Endothelial cell of umbilical vein (primary cell): ENCODE measurements at regions not wholly inside any gene's neighbourhood (a gene's known extent, or its start where the extent isn't known, plus 50 kb on each side); places are given as distances from the start of the nearest gene placed in this dataset.

ENCODE experiments used
- BruUV-seq: library from RNA; stranded (reverse); fragments of 400-500 nt; replicated peaks from 2 replicates; lab custom pipeline; 2021; lab: Mats Ljungman, UMichigan
- CTCF ChIA-PET: fragments of 300-600, 350-600 bp; sonication (Branson Sonifier 250); formaldehyde crosslinking; loops from one replicate; lab custom pipeline; 2021; ENCODE audit warnings: antibody characterized with exemption, inconsistent platforms; lab: Charles Lee
- POLR2A ChIA-PET: fragments of 300-600, 350-600 bp; sonication (Branson Sonifier 250); formaldehyde crosslinking; loops from one replicate; lab custom pipeline; 2021; ENCODE audit warnings: antibody characterized with exemption, inconsistent platforms; lab: Charles Lee
- DNase-seq: peaks from one replicate; pipeline ENCODE4 v3.0.0-alpha.2; 2011; ENCODE audit warnings: low read depth, low spot score
- FAIRE-seq: peaks from 2 replicates; lab custom pipeline; 2011; peaks lifted over from hg19 to GRCh38; lab: Jason Lieb, UNC
- H2AFZ ChIP-seq: 2 replicates; pipeline ENCODE4 v1.6.0; 2012; ENCODE audit warnings: low read depth, low read length, control low read depth, inconsistent platforms
- H3K27ac ChIP-seq: 2 replicates; pipeline ENCODE4 v1.5.1; 2011; ENCODE audit warnings: low read depth, mild to moderate bottlenecking, control low read depth, low read length, moderate library complexity; ENCODE audit not compliant: insufficient read depth
- H3K27me3 ChIP-seq, 2 experiments: 2 replicates each; pipeline versions ENCODE4 v1.6.0 to v1.6.1; 2011; ENCODE audit warnings: low read length in 2 of 2, mixed read lengths in 1 of 2; ENCODE audit not compliant: control insufficient read depth in 2 of 2, insufficient read depth in 2 of 2
- H3K36me3 ChIP-seq, 2 experiments: 2 replicates in 1 of 2; 3 replicates in 1 of 2; pipeline ENCODE4 v1.5.1; 2011; ENCODE audit warnings: low read length in 2 of 2, mild to moderate bottlenecking in 1 of 2, moderate library complexity in 1 of 2; ENCODE audit not compliant: control insufficient read depth in 2 of 2, insufficient read depth in 2 of 2; ENCODE audit errors: extremely low read depth in 1 of 2
- H3K4me1 ChIP-seq: 3 replicates; pipeline ENCODE4 v1.5.1; 2011; ENCODE audit warnings: mild to moderate bottlenecking, low read length; ENCODE audit not compliant: control insufficient read depth, insufficient read depth; ENCODE audit errors: extremely low read depth
- H3K4me2 ChIP-seq: 2 replicates; pipeline ENCODE4 v1.6.1; 2011; ENCODE audit warnings: low read length, control low read depth, mixed read lengths; ENCODE audit not compliant: insufficient read depth
- H3K4me3 ChIP-seq, 3 experiments: fragments of 200-600 bp in 1 of 3; sonication (generic), shearing (Covaris generic) in 1 of 3; replicated peaks in 1 of 3; 2 replicates each; pipeline ENCODE4 v1.5.1; 2011 to 2016; ENCODE audit warnings: control low read depth in 3 of 3, low read length in 3 of 3, mild to moderate bottlenecking in 2 of 3, inconsistent platforms in 1 of 3, low read depth in 1 of 3, moderate library complexity in 1 of 3; ENCODE audit not compliant: insufficient read depth in 1 of 3
- H3K79me2 ChIP-seq: 2 replicates; pipeline ENCODE4 v1.6.0; 2012; ENCODE audit warnings: low read length, inconsistent platforms; ENCODE audit not compliant: control insufficient read depth, insufficient read depth
- H3K9ac ChIP-seq: replicated peaks from 2 replicates; pipeline ENCODE3; 2011; ENCODE audit warnings: low read length, control low read depth; ENCODE audit not compliant: insufficient read depth; ENCODE audit errors: extremely low read depth
- H3K9me1 ChIP-seq: replicated peaks from 3 replicates; pipeline ENCODE4 v1.6.0; 2011; ENCODE audit warnings: mild to moderate bottlenecking, low read length; ENCODE audit not compliant: control insufficient read depth, insufficient read depth; ENCODE audit errors: extremely low read depth
- H3K9me3 ChIP-seq: replicated peaks from 2 replicates; pipeline ENCODE4 v1.5.1; 2012; ENCODE audit warnings: low read length, inconsistent platforms; ENCODE audit not compliant: control insufficient read depth, insufficient read depth
- H4K20me1 ChIP-seq: replicated peaks from 2 replicates; pipeline ENCODE3; 2011; ENCODE audit warnings: mild to moderate bottlenecking, low read length; ENCODE audit not compliant: control insufficient read depth, insufficient read depth; ENCODE audit errors: extremely low read depth
- CTCF ChIP-seq, 2 donors: IDR thresholded peaks; 1 replicate in 1 of 2; 2 replicates in 1 of 2; pipeline ENCODE4 v1.5.1; 2011; ENCODE audit warnings: low read length in 2 of 2, mild to moderate bottlenecking in 2 of 2, moderate library complexity in 2 of 2, control low read depth in 1 of 2, inconsistent platforms in 1 of 2, low read depth in 1 of 2; ENCODE audit not compliant: insufficient read depth in 1 of 2; ENCODE audit errors: extremely low read depth in 1 of 2
- EZH2 ChIP-seq: IDR thresholded peaks from 2 replicates; pipeline ENCODE4 v1.6.1; 2012; ENCODE audit warnings: borderline replicate concordance, low read depth, mild to moderate bottlenecking, moderate library complexity, low read length, inconsistent platforms; ENCODE audit not compliant: severe bottlenecking
- FOS ChIP-seq: IDR thresholded peaks from 2 replicates; pipeline ENCODE4 v1.6.1; 2011; ENCODE audit warnings: mild to moderate bottlenecking, low read length, moderate library complexity, borderline replicate concordance; ENCODE audit not compliant: insufficient read depth
- GATA2 ChIP-seq: IDR thresholded peaks from 2 replicates; pipeline ENCODE4 v1.7.0; 2011; ENCODE audit warnings: low read depth, mild to moderate bottlenecking, moderate library complexity, mixed read lengths, low read length; ENCODE audit not compliant: insufficient read length, insufficient read depth
- JUN ChIP-seq: IDR thresholded peaks from 2 replicates; pipeline ENCODE4 v1.6.1; 2011; ENCODE audit warnings: borderline replicate concordance, low read depth; ENCODE audit not compliant: insufficient read length, insufficient read depth
- MYC ChIP-seq: IDR thresholded peaks from one replicate; pipeline ENCODE4 v1.6.1; 2011; ENCODE audit warnings: mild to moderate bottlenecking, low read depth, low read length
- POLR2A ChIP-seq: IDR thresholded peaks from 2 replicates; pipeline ENCODE4 v1.6.1; 2012; ENCODE audit warnings: low read depth, mild to moderate bottlenecking, control low read depth, low read length
- POLR2AphosphoS5 ChIP-seq: IDR thresholded peaks from 2 replicates; pipeline ENCODE4 v1.6.1; 2012; ENCODE audit warnings: low read depth, mild to moderate bottlenecking, control low read depth, low read length, moderate library complexity; ENCODE audit not compliant: insufficient read depth
- dilution Hi-C: fragments of 300-500 bp; cut with MboI; formaldehyde crosslinking; loops from one replicate; pipeline ENCODE4 v1.15.0; 2019; ENCODE audit warnings: low sequenced_read_pairs; ENCODE audit not compliant: extremely low pct_ligation_motif_present
- intact Hi-C: fragments of 100-400 bp; cut with micrococcal nuclease; formaldehyde crosslinking; loops from one replicate; pipeline ENCODE4 v1.10.0; 2022
- TF ChIP-seq, protein P1 (sequence below): IDR thresholded peaks from 2 replicates; pipeline ENCODE4 v1.6.1; 2011; ENCODE audit not compliant: insufficient read depth, insufficient read length

- Histone ChIP-seq H3K27me3 (no peaks in the 10 kb centered on the region), H3K9me3 (no peaks in the 10 kb centered on the region), H3K27ac (no peak overlapping the region), H3K4me2 (no peak overlapping the region), H3K36me3 (no peaks in the 10 kb centered on the region), H3K9me1 (no peaks in the 10 kb centered on the region), H3K4me1 (no peaks in the 10 kb centered on the region), H4K20me1 (no peaks in the 10 kb centered on the region), H3K79me2 (no peaks in the 10 kb centered on the region), H3K4me3 (no peak overlapping the region), H3K9ac (no peak overlapping the region), H2AFZ (no peak overlapping the region)
- FAIRE-seq (no peak), DNase-seq (no peak)
- dilution Hi-C loops (no loop called here), intact Hi-C loops (no loop called here)
- ChIA-PET POLR2A (no interaction called here), CTCF (no interaction called here)
- TF ChIP-seq JUN = no peak
- no peak for TF ChIP-seq CTCF (IDR thresholded peaks at IDR 0.05; ENCODE audit: extremely low read depth in 1 of 2, insufficient read depth in 1 of 2, low read depth in 1 of 2, low read length in 2 of 2)
- TF ChIP-seq POLR2A = no peak
- TF ChIP-seq GATA2 = no peak
- no peak for TF ChIP-seq EZH2
- TF ChIP-seq MYC = no peak
- TF ChIP-seq, protein P1, sequence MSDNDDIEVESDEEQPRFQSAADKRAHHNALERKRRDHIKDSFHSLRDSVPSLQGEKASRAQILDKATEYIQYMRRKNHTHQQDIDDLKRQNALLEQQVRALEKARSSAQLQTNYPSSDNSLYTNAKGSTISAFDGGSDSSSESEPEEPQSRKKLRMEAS = no peak
- no peak for TF ChIP-seq POLR2AphosphoS5
- TF ChIP-seq FOS = no peak
- BruUV-seq = no TSS peak
Observed at GRCh38 chr6:14966096-14966905, 279.6 kb upstream of the JARID2 start.
